K562 (cell line): ENCODE measurements at regions not wholly inside any gene's neighbourhood (a gene's known extent, or its start where the extent isn't known, plus 50 kb on each side); places are given as distances from the start of the nearest gene placed in this dataset.

Experiments
- ATAC-seq: fragments of 200-7000 bp; cut with Tn5 transposase; 3 replicates; pipeline ENCODE4 v1.9.1; 2020; ENCODE audit warnings: moderate library complexity
- BruUV-seq: library from RNA; stranded (reverse); fragments of 400-500 nt; replicated peaks from 2 replicates; lab custom pipeline; 2021; lab: Mats Ljungman, UMichigan
- CTCF ChIA-PET: fragments of 300-600 bp; formaldehyde crosslinking; extraction: SDS; loops from one replicate; lab custom pipeline; 2021; ENCODE audit warnings: low intra/inter-chr PET ratio; lab: Yijun Ruan, JAX
- POLR2A ChIA-PET: fragments of 300-600, 350-650 bp; sonication (Branson Sonifier 250); formaldehyde crosslinking; extraction: SDS; loops from one replicate; lab custom pipeline; 2021; ENCODE audit warnings: antibody characterized with exemption, inconsistent platforms; lab: Yijun Ruan, JAX
- DNase-seq, 4 experiments: peaks; one replicate each; pipeline versions ENCODE4 v3.0.0 to v3.0.0-alpha.2; 2011 to 2018; ENCODE audit warnings: low spot score in 3 of 4, mixed read lengths in 3 of 4; ENCODE audit errors: extremely low read depth in 1 of 4
- FAIRE-seq: peaks from 2 replicates; lab custom pipeline; 2011; peaks lifted over from hg19 to GRCh38; lab: Jason Lieb, UNC
- H2AFZ ChIP-seq: 2 replicates; pipeline ENCODE4 v1.6.0; 2011; ENCODE audit warnings: low read depth, low read length, control low read depth, inconsistent platforms
- H3K27ac ChIP-seq: fragments of 200-600 bp; 3 replicates; pipeline ENCODE4 v1.8.0; 2011; ENCODE audit warnings: low read depth, mild to moderate bottlenecking, control low read depth, inconsistent platforms, low read length, moderate library complexity, mixed read lengths; ENCODE audit errors: extremely low read depth
- H3K27me3 ChIP-seq, 2 experiments: fragments of 300-600 bp in 1 of 2; 2 replicates in 1 of 2; 3 replicates in 1 of 2; pipeline versions ENCODE4 v1.6.0 to v1.8.0; 2011; ENCODE audit warnings: inconsistent platforms in 2 of 2, low read length in 2 of 2, mild to moderate bottlenecking in 1 of 2, mixed read lengths in 1 of 2, moderate library complexity in 1 of 2; ENCODE audit not compliant: control insufficient read depth in 2 of 2, insufficient read depth in 2 of 2
- H3K36me3 ChIP-seq: fragments of 300-600 bp; 3 replicates; pipeline ENCODE4 v1.8.0; 2011; ENCODE audit warnings: mild to moderate bottlenecking, low read length, inconsistent platforms; ENCODE audit not compliant: control insufficient read depth, insufficient read depth
- H3K4me1 ChIP-seq, 2 experiments: fragments of 200-600 bp in 1 of 2; replicated peaks in 1 of 2; 2 replicates in 1 of 2; 3 replicates in 1 of 2; pipeline versions ENCODE4 v1.5.1 to v1.8.0; 2011; ENCODE audit warnings: inconsistent platforms in 2 of 2, low read length in 2 of 2, mild to moderate bottlenecking in 1 of 2, mixed read lengths in 1 of 2, moderate library complexity in 1 of 2; ENCODE audit not compliant: control insufficient read depth in 2 of 2, insufficient read depth in 2 of 2
- H3K4me2 ChIP-seq: 2 replicates; pipeline ENCODE4 v1.6.1; 2011; ENCODE audit warnings: low read length, control low read depth, inconsistent platforms, mixed read lengths; ENCODE audit not compliant: insufficient read depth
- H3K4me3 ChIP-seq: fragments of 200-600 bp; sonication (generic), shearing (Covaris generic); 2 replicates; pipeline ENCODE4 v1.5.1; 2016; ENCODE audit warnings: control low read depth, inconsistent platforms
- H3K79me2 ChIP-seq: fragments of 200-600 bp; 3 replicates; pipeline ENCODE4 v1.8.0; 2011; ENCODE audit warnings: low read length, inconsistent platforms; ENCODE audit not compliant: control insufficient read depth, insufficient read depth
- H3K9ac ChIP-seq, 2 experiments: 2 replicates each; pipeline versions ENCODE4 v1.6.0 to v1.6.1; 2011; ENCODE audit warnings: low read depth in 2 of 2, low read length in 2 of 2, control low read depth in 1 of 2, inconsistent platforms in 1 of 2, mild to moderate bottlenecking in 1 of 2, mixed read lengths in 1 of 2; ENCODE audit not compliant: insufficient read depth in 1 of 2
- H3K9me1 ChIP-seq: one replicate; pipeline ENCODE4 v1.6.0; 2011; ENCODE audit warnings: inconsistent platforms, mild to moderate bottlenecking, low read length, moderate library complexity; ENCODE audit not compliant: control insufficient read depth, insufficient read depth
- H3K9me3 ChIP-seq: replicated peaks from 2 replicates; pipeline ENCODE4 v1.5.1; 2011; ENCODE audit warnings: low read depth, low read length, inconsistent platforms; ENCODE audit not compliant: control insufficient read depth, insufficient read depth
- H4K20me1 ChIP-seq: replicated peaks from 2 replicates; pipeline ENCODE4 v1.6.1; 2011; ENCODE audit warnings: low read length, inconsistent platforms, mixed read lengths; ENCODE audit not compliant: control insufficient read depth, insufficient read depth
- ATF1 ChIP-seq, 2 experiments: fragments of 450-650 bp in 1 of 2; IDR thresholded peaks; 2 replicates each; pipeline ENCODE4 v1.6.1; 2016; ENCODE audit warnings: missing compliant biosample characterization in 1 of 2, missing genetic modification characterization in 1 of 2
- ATF2 ChIP-seq: sonication (generic); formaldehyde crosslinking; IDR thresholded peaks from 2 replicates; pipeline ENCODE4 v1.8.1; 2022; ENCODE audit warnings: missing genetic modification reagents
- CBFA2T3 ChIP-seq: fragments of 450-650 bp; IDR thresholded peaks from 2 replicates; pipeline ENCODE4 v1.6.1; 2017
- DMBX1 ChIP-seq: fragments of 250-450 bp; sonication (Bioruptor Pico); IDR thresholded peaks from 2 replicates; pipeline ENCODE4 v1.8.0; 2022; ENCODE audit warnings: inconsistent platforms, mild to moderate bottlenecking, moderate library complexity, borderline replicate concordance
- E2F3 ChIP-seq: fragments of 250-450 bp; sonication (Bioruptor Pico); IDR thresholded peaks from 2 replicates; pipeline ENCODE4 v1.4.0; 2020; ENCODE audit warnings: mild to moderate bottlenecking
- HNRNPK ChIP-seq: fragments of 200-400 bp; formaldehyde crosslinking; IDR thresholded peaks from one replicate; pipeline ENCODE4 v1.6.1; 2018; ENCODE audit warnings: mild to moderate bottlenecking, low read depth, low read length; ENCODE audit not compliant: poor library complexity, severe bottlenecking
- MYBL2 ChIP-seq, 2 experiments: fragments of 450-650 bp in 1 of 2; sonication (generic) in 1 of 2; formaldehyde crosslinking in 1 of 2; IDR thresholded peaks; 2 replicates each; pipeline versions ENCODE4 v1.6.1 to v1.8.1; 2017 to 2022; ENCODE audit warnings: borderline replicate concordance in 1 of 2, inconsistent platforms in 1 of 2, low read depth in 1 of 2, mild to moderate bottlenecking in 1 of 2, missing genetic modification reagents in 1 of 2, moderate library complexity in 1 of 2
- NR3C1 ChIP-seq: sonication (generic); formaldehyde crosslinking; IDR thresholded peaks from 2 replicates; pipeline ENCODE4 v1.8.1; 2022; ENCODE audit warnings: missing genetic modification reagents
- RERE ChIP-seq: sonication (generic); formaldehyde crosslinking; IDR thresholded peaks from 2 replicates; pipeline ENCODE4 v1.8.0; 2023; ENCODE audit warnings: missing genetic modification reagents, mild to moderate bottlenecking, borderline replicate concordance
- TRIM28 ChIP-seq: fragments of 450-650 bp; IDR thresholded peaks from 2 replicates; pipeline ENCODE4 v1.6.1; 2017
- ZBTB1 ChIP-seq: sonication (generic); formaldehyde crosslinking; IDR thresholded peaks from 2 replicates; pipeline ENCODE4 v1.8.1; 2023; ENCODE audit warnings: missing genetic modification reagents, low read depth, mild to moderate bottlenecking, borderline replicate concordance
- ZFPM2 ChIP-seq: fragments of 250-450 bp; sonication (Bioruptor Pico); IDR thresholded peaks from 2 replicates; pipeline ENCODE4 v1.5.1; 2022; ENCODE audit warnings: mild to moderate bottlenecking
- ZNF24 ChIP-seq: fragments of 450-650 bp; IDR thresholded peaks from 2 replicates; pipeline ENCODE4 v1.6.1; 2016
- ZNF766 ChIP-seq: fragments of 200-800 bp; sonication (Bioruptor generic); conservative IDR thresholded peaks from 2 replicates; pipeline ENCODE4 v1.6.1; 2016; ENCODE audit warnings: missing genetic modification characterization, missing compliant biosample characterization
- WGBS: fragments of 100-300 bp; shearing (Covaris generic); methylation state at CpG from one replicate; pipeline ENCODE4 v1.1.6; 2016; ENCODE audit warnings: low coverage, mixed read lengths; ENCODE audit not compliant: insufficient coverage; ENCODE audit errors: missing lambda C conversion rate; 5-methylcytosine and 5-hydroxymethylcytosine counted together
- in situ Hi-C: fragments of 300-500 bp; cut with MboI; formaldehyde crosslinking; loops from 4 replicates; pipeline ENCODE4 v1.15.0; 2018; ENCODE audit warnings: inconsistent platforms, mixed read lengths
- intact Hi-C: fragments of 100-400 bp; cut with micrococcal nuclease; formaldehyde crosslinking; loops from 2 replicates; pipeline ENCODE4 v1.14.2; 2022

DNA sequence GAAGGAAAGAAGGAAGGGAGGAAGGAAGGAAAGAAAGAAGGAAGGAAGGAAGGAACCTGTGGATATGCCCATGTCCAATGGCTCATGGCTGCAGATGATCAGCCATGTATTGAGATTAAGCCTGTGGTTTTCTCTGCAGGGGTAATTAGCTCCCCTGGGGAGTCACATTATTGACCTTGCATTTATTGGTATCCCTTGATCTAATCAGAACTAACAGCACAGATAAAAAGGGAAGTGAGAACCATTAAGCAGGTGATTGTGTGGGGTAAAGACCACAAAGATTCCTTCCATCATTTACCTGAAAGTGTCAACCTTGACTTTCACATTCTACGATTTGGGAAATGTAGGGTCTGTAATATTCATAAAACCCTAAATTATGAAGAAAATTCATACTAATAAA is 390.7 kb downstream of the BRINP2 start:
- Histone ChIP-seq H3K79me2 (no peaks in the 10 kb centered on the region), H3K27ac (no peak overlapping the region), H2AFZ (no peak overlapping the region), H3K4me3 (no peak overlapping the region), H3K9me1 (no peaks in the 10 kb centered on the region), H3K9ac (no peak overlapping the region), H3K4me1 (no peaks in the 10 kb centered on the region), H3K4me2 (no peak overlapping the region), H3K36me3 (no peaks in the 10 kb centered on the region), H4K20me1 (no peaks in the 10 kb centered on the region), H3K9me3 (0 out of 2 replicates have a peak, but pooled peaks cover 2% of the 10 kb centered on the region), H3K27me3 (no peaks in the 10 kb centered on the region)
- FAIRE-seq (no peak), ATAC-seq (no peak), DNase-seq (no peak)
- CTCF ChIA-PET, result no interaction called here
- intact Hi-C loops, result no loop called here
- 0% methylated on average over 1 of the region's 1 CpG for WGBS
- POLR2A ChIA-PET, result no interaction called here
- no TSS peak for BruUV-seq
- in situ Hi-C loops, result no loop called here
- TF ChIP-seq RERE (no peak), ATF2 (CRISPR knock-in tag) (no peak), ZFPM2 (CRISPR knock-in tag) (no peak), ZNF766 (CRISPR knock-in tag) (no peak), MYBL2 (IDR thresholded peaks at IDR 0.05; ENCODE audit: low read depth) (no peak), MYBL2 (CRISPR knock-in tag; IDR thresholded peaks at IDR 0.05; ENCODE audit: borderline replicate concordance) (no peak), ZNF24 (no peak), DMBX1 (CRISPR knock-in tag) (no peak), ZBTB1 (CRISPR knock-in tag) (no peak), TRIM28 (no peak), CBFA2T3 (no peak), ATF1 (CRISPR knock-in tag; IDR thresholded peaks at IDR 0.05) (no peak), ATF1 (tag; IDR thresholded peaks at IDR 0.05) (no peak), E2F3 (CRISPR knock-in tag) (no peak), NR3C1 (CRISPR knock-in tag) (no peak), HNRNPK (no peak)
